WTC11 (cell line): ENCODE measurements at regions not wholly inside any gene's neighbourhood (a gene's known extent, or its start where the extent isn't known, plus 50 kb on each side); places are given as distances from the start of the nearest gene placed in this dataset.

Experiments
- ATAC-seq: fragments of 200-7000 bp; cut with Tn5 transposase; 2 replicates; pipeline ENCODE4 v1.10.0; 2021; ENCODE audit warnings: mild to moderate bottlenecking, moderate library complexity
- CTCF ChIA-PET: fragments of 300-600 bp; sonication (Branson Sonifier 250); formaldehyde crosslinking; loops from one replicate; lab custom pipeline; 2021; ENCODE audit warnings: antibody characterized with exemption; lab: Charles Lee
- POLR2A ChIA-PET: fragments of 350-600 bp; sonication (Branson Sonifier 250); formaldehyde crosslinking; loops from one replicate; lab custom pipeline; 2021; ENCODE audit warnings: antibody characterized with exemption; lab: Charles Lee
- DNase-seq: peaks from one replicate; pipeline ENCODE4 v3.0.0; 2021; ENCODE audit warnings: low spot score
- H3K27ac Mint-ChIP-seq: 2 replicates; pipeline ENCODE4 v1.8.0; 2021; ENCODE audit warnings: mixed read lengths
- H3K27me3 Mint-ChIP-seq: 2 replicates; pipeline ENCODE4 v1.8.0; 2021; ENCODE audit warnings: low read depth, mild to moderate bottlenecking, moderate library complexity, mixed read lengths
- H3K36me3 Mint-ChIP-seq: 2 replicates; pipeline ENCODE4 v1.8.0; 2021; ENCODE audit warnings: mixed read lengths
- H3K4me1 Mint-ChIP-seq: 2 replicates; pipeline ENCODE4 v1.8.0; 2022; ENCODE audit warnings: mixed read lengths
- H3K4me3 Mint-ChIP-seq: 2 replicates; pipeline ENCODE4 v1.8.0; 2021; ENCODE audit warnings: mild to moderate bottlenecking, moderate library complexity, mixed read lengths
- H3K9me3 Mint-ChIP-seq: 2 replicates; pipeline ENCODE4 v1.8.0; 2021; ENCODE audit warnings: mixed read lengths
- CREM ChIP-seq: sonication (generic); formaldehyde crosslinking; IDR thresholded peaks from 2 replicates; pipeline ENCODE4 v1.8.1; 2022; ENCODE audit warnings: mild to moderate bottlenecking, missing genetic modification reagents, moderate library complexity
- ESRRA ChIP-seq: sonication (generic); formaldehyde crosslinking; IDR thresholded peaks from 2 replicates; pipeline ENCODE4 v1.8.1; 2022; ENCODE audit warnings: mild to moderate bottlenecking, missing genetic modification reagents, borderline replicate concordance
- FOXK1 ChIP-seq: sonication (generic); formaldehyde crosslinking; IDR thresholded peaks from 2 replicates; pipeline ENCODE4 v1.8.0; 2022; ENCODE audit warnings: mild to moderate bottlenecking, moderate library complexity, missing genetic modification reagents
- GRHL2 ChIP-seq: fragments of 250-450 bp; sonication (Bioruptor Pico); IDR thresholded peaks from 2 replicates; pipeline ENCODE4 v1.8.0; 2022; ENCODE audit warnings: mild to moderate bottlenecking, moderate library complexity; ENCODE audit not compliant: insufficient replicate concordance, severe bottlenecking
- KAT7 ChIP-seq: sonication (generic); formaldehyde crosslinking; IDR thresholded peaks from 2 replicates; pipeline ENCODE4 v1.8.1; 2023; ENCODE audit warnings: missing genetic modification reagents, mild to moderate bottlenecking, borderline replicate concordance
- MXD4 ChIP-seq: fragments of 250-450 bp; sonication (Bioruptor Pico); IDR thresholded peaks from 2 replicates; pipeline ENCODE4 v1.8.0; 2021; ENCODE audit warnings: mild to moderate bottlenecking, moderate library complexity, borderline replicate concordance
- NFATC4 ChIP-seq: fragments of 250-450 bp; sonication (Bioruptor Pico); IDR thresholded peaks from 2 replicates; pipeline ENCODE4 v1.9.0; 2021; ENCODE audit warnings: mild to moderate bottlenecking
- NR1H2 ChIP-seq: sonication (generic); formaldehyde crosslinking; IDR thresholded peaks from 2 replicates; pipeline ENCODE4 v1.9.0; 2021; ENCODE audit warnings: mild to moderate bottlenecking, moderate library complexity, missing genetic modification reagents
- NR2C2 ChIP-seq: sonication (generic); formaldehyde crosslinking; IDR thresholded peaks from 2 replicates; pipeline ENCODE4 v1.8.0; 2022; ENCODE audit warnings: mild to moderate bottlenecking, missing genetic modification reagents
- PRRX2 ChIP-seq: fragments of 250-450 bp; sonication (Bioruptor Pico); IDR thresholded peaks from 2 replicates; pipeline ENCODE4 v1.8.0; 2021; ENCODE audit warnings: mild to moderate bottlenecking
- ZBTB21 ChIP-seq: sonication (generic); formaldehyde crosslinking; IDR thresholded peaks from 2 replicates; pipeline ENCODE4 v1.8.1; 2023; ENCODE audit warnings: mild to moderate bottlenecking, missing genetic modification reagents, borderline replicate concordance
- ZNF263 ChIP-seq: sonication (generic); formaldehyde crosslinking; IDR thresholded peaks from 2 replicates; pipeline ENCODE4 v1.8.1; 2022; ENCODE audit warnings: low read depth, mild to moderate bottlenecking, moderate library complexity, missing genetic modification reagents
- ZNF317 ChIP-seq: sonication (generic); formaldehyde crosslinking; IDR thresholded peaks from 2 replicates; pipeline ENCODE4 v1.8.1; 2023; ENCODE audit warnings: low read depth, mild to moderate bottlenecking, moderate library complexity, missing genetic modification reagents, borderline replicate concordance
- TF ChIP-seq, protein P1 (sequence below): sonication (generic); formaldehyde crosslinking; IDR thresholded peaks from 2 replicates; pipeline ENCODE4 v1.8.0; 2022; ENCODE audit warnings: mild to moderate bottlenecking, missing genetic modification reagents
- TF ChIP-seq, protein P2 (sequence below): sonication (generic); formaldehyde crosslinking; IDR thresholded peaks from 2 replicates; pipeline ENCODE4 v1.8.1; 2023; ENCODE audit warnings: mild to moderate bottlenecking, missing genetic modification reagents
- TF ChIP-seq, protein P3 (sequence below): fragments of 250-450 bp; sonication (Bioruptor Pico); IDR thresholded peaks from 2 replicates; pipeline ENCODE4 v2.1.2; 2022; ENCODE audit warnings: mild to moderate bottlenecking, moderate library complexity
- TF ChIP-seq, protein P4 (sequence below): sonication (generic); formaldehyde crosslinking; IDR thresholded peaks from 2 replicates; pipeline ENCODE4 v1.8.1; 2022; ENCODE audit warnings: low read depth, missing genetic modification reagents, borderline replicate concordance
- TF ChIP-seq, protein P5 (sequence below): sonication (generic); formaldehyde crosslinking; IDR thresholded peaks from 2 replicates; pipeline ENCODE4 v1.8.0; 2023; ENCODE audit warnings: missing genetic modification reagents, mild to moderate bottlenecking, borderline replicate concordance
- TF ChIP-seq, protein P6 (sequence below): sonication (generic); formaldehyde crosslinking; IDR thresholded peaks from 2 replicates; pipeline ENCODE4 v1.8.0; 2023; ENCODE audit warnings: missing genetic modification reagents

DNA sequence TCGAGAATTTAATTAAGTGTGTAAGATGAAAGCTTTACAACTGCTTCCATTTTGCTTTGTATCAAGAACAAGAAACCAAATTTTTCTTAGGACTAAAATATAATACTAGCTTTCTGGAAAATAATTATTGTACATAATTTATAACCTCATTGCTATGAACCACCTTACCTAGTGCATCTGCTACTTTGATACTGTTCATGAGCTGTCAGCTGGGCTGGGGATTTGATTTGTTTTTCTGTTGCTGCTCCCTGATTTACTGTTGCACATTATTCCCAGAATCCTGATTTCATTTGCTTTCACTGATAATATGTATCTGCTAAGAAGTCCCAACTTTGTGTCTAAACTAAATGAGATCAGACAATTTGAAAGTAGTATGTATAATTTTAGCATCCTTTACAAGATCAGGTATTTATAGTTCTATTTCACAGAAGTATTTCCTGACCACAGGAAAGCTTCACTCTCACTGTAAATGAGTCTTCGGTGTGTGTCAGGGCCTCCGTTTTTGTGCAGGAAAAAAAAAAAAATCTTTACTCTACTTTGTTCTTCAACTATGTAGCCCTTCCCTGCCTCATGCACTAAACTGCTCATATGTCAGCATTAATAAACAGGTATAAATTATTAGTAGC lies 105.6 kb upstream of the CCDC150 start:
- CTCF ChIA-PET = no interaction called here

More for the DNA sequence above, 105.6 kb upstream of the CCDC150 start:
- no peak for ATAC-seq
- H3K9me3 Mint-ChIP-seq = 0 out of 2 replicates have a peak, but pooled peaks cover 6% of the 10 kb centered on the region
- H3K4me1 Mint-ChIP-seq = peaks cover 10% of the 10 kb centered on the region
- H3K27me3 Mint-ChIP-seq = no peaks in the 10 kb centered on the region
- H3K27ac Mint-ChIP-seq = no peak overlapping the region
- POLR2A ChIA-PET = interaction anchor here (0.5 kb wide), 1 partner anchor 25 kb away, joined by 3 read pairs; no protein-coding TSS in a partner anchor
- no peaks in the 10 kb centered on the region for H3K36me3 Mint-ChIP-seq
- H3K4me3 Mint-ChIP-seq = no peak overlapping the region
- TF ChIP-seq, protein P1, sequence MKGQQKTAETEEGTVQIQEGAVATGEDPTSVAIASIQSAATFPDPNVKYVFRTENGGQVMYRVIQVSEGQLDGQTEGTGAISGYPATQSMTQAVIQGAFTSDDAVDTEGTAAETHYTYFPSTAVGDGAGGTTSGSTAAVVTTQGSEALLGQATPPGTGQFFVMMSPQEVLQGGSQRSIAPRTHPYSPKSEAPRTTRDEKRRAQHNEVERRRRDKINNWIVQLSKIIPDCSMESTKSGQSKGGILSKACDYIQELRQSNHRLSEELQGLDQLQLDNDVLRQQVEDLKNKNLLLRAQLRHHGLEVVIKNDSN (CRISPR knock-in tag) = no peak
- TF ChIP-seq ESRRA (CRISPR knock-in tag) (no peak), CREM (CRISPR knock-in tag) (no peak), ZBTB21 (CRISPR knock-in tag) (no peak), FOXK1 (CRISPR knock-in tag) (no peak), KAT7 (no peak), GRHL2 (CRISPR knock-in tag) (no peak), MXD4 (CRISPR knock-in tag) (no peak), PRRX2 (no peak), ZNF317 (CRISPR knock-in tag) (no peak), NR1H2 (CRISPR knock-in tag) (no peak), NFATC4 (CRISPR knock-in tag) (no peak), ZNF263 (CRISPR knock-in tag) (no peak), NR2C2 (CRISPR knock-in tag) (no peak)
- TF ChIP-seq, protein P2, sequence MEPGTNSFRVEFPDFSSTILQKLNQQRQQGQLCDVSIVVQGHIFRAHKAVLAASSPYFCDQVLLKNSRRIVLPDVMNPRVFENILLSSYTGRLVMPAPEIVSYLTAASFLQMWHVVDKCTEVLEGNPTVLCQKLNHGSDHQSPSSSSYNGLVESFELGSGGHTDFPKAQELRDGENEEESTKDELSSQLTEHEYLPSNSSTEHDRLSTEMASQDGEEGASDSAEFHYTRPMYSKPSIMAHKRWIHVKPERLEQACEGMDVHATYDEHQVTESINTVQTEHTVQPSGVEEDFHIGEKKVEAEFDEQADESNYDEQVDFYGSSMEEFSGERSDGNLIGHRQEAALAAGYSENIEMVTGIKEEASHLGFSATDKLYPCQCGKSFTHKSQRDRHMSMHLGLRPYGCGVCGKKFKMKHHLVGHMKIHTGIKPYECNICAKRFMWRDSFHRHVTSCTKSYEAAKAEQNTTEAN (CRISPR knock-in tag) = no peak
- TF ChIP-seq, protein P3, sequence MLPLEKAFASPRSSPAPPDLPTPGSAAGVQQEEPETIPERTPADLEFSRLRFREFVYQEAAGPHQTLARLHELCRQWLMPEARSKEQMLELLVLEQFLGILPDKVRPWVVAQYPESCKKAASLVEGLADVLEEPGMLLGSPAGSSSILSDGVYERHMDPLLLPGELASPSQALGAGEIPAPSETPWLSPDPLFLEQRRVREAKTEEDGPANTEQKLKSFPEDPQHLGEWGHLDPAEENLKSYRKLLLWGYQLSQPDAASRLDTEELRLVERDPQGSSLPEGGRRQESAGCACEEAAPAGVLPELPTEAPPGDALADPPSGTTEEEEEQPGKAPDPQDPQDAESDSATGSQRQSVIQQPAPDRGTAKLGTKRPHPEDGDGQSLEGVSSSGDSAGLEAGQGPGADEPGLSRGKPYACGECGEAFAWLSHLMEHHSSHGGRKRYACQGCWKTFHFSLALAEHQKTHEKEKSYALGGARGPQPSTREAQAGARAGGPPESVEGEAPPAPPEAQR (CRISPR knock-in tag) = no peak
- TF ChIP-seq, protein P4, sequence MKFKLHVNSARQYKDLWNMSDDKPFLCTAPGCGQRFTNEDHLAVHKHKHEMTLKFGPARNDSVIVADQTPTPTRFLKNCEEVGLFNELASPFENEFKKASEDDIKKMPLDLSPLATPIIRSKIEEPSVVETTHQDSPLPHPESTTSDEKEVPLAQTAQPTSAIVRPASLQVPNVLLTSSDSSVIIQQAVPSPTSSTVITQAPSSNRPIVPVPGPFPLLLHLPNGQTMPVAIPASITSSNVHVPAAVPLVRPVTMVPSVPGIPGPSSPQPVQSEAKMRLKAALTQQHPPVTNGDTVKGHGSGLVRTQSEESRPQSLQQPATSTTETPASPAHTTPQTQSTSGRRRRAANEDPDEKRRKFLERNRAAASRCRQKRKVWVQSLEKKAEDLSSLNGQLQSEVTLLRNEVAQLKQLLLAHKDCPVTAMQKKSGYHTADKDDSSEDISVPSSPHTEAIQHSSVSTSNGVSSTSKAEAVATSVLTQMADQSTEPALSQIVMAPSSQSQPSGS (CRISPR knock-in tag) = no peak
- TF ChIP-seq, protein P5, sequence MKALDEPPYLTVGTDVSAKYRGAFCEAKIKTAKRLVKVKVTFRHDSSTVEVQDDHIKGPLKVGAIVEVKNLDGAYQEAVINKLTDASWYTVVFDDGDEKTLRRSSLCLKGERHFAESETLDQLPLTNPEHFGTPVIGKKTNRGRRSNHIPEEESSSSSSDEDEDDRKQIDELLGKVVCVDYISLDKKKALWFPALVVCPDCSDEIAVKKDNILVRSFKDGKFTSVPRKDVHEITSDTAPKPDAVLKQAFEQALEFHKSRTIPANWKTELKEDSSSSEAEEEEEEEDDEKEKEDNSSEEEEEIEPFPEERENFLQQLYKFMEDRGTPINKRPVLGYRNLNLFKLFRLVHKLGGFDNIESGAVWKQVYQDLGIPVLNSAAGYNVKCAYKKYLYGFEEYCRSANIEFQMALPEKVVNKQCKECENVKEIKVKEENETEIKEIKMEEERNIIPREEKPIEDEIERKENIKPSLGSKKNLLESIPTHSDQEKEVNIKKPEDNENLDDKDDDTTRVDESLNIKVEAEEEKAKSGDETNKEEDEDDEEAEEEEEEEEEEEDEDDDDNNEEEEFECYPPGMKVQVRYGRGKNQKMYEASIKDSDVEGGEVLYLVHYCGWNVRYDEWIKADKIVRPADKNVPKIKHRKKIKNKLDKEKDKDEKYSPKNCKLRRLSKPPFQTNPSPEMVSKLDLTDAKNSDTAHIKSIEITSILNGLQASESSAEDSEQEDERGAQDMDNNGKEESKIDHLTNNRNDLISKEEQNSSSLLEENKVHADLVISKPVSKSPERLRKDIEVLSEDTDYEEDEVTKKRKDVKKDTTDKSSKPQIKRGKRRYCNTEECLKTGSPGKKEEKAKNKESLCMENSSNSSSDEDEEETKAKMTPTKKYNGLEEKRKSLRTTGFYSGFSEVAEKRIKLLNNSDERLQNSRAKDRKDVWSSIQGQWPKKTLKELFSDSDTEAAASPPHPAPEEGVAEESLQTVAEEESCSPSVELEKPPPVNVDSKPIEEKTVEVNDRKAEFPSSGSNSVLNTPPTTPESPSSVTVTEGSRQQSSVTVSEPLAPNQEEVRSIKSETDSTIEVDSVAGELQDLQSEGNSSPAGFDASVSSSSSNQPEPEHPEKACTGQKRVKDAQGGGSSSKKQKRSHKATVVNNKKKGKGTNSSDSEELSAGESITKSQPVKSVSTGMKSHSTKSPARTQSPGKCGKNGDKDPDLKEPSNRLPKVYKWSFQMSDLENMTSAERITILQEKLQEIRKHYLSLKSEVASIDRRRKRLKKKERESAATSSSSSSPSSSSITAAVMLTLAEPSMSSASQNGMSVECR = no peak
- TF ChIP-seq, protein P6, sequence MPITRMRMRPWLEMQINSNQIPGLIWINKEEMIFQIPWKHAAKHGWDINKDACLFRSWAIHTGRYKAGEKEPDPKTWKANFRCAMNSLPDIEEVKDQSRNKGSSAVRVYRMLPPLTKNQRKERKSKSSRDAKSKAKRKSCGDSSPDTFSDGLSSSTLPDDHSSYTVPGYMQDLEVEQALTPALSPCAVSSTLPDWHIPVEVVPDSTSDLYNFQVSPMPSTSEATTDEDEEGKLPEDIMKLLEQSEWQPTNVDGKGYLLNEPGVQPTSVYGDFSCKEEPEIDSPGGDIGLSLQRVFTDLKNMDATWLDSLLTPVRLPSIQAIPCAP = no peak
- DNase-seq = no peak
